ENCODE measurements at regions not wholly inside any gene's neighbourhood (a gene's known extent, or its start where the extent isn't known, plus 50 kb on each side); places are given as distances from the start of the nearest gene placed in this dataset.

- no peak for TF ChIP-seq EZH2 (IDR thresholded peaks at IDR 0.05; ENCODE audit: insufficient read depth, poor library complexity, severe bottlenecking)
- no peak for TF ChIP-seq EZH2phosphoT487 (IDR thresholded peaks at IDR 0.05; ENCODE audit: insufficient read depth, low read depth)
Observed at GRCh38 chr2:240236217-240237111, 96.0 kb upstream of the OTOS start.

Measured in GM23248 (cell line).